ENCODE measurements at regions not wholly inside any gene's neighbourhood (a gene's known extent, or its start where the extent isn't known, plus 50 kb on each side); places are given as distances from the start of the nearest gene placed in this dataset.

DNA sequence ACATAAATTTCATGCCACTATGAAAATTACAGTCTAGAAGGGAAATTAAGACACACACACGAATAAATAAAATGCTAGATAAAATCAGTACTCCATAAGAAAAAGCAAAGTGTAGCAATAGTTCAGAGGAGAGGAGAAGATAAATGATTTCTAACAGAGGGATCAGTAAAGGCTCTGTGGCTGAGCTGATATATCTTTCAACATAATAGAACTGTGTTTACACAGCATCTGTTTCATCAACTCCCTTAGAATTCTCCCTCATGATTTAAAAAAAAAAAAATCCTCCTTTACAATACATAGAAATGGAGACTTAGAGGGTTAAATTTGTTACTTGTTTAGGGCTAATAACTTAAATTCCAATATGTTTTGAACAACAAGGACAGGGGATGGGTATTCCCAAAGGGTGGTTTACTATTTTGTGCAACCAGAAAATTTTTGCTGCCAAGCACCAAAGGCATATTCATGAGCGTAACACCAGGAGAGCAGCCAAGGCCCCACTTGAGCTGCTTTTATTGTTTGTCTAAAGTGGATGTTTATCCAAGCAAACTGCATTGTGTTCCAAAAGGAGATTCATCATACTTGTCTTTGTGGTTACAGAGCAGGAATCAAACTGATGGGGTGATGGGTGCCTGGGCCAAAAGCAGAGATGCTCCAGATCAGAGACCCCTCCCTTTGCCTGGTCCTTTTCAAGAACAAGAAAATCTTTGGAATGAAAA is 162.7 kb downstream of the BMP4 start:
- no peaks in the 10 kb centered on the region for H3K36me3 ChIP-seq (ENCODE audit: control insufficient read depth, insufficient read depth, low read length)
- no peak overlapping the region for H3K9ac ChIP-seq (ENCODE audit: insufficient read depth, low read length)
- H3K4me2 ChIP-seq (ENCODE audit: extremely low read depth, insufficient read depth, low read length) = no peak overlapping the region
- no peaks in the 10 kb centered on the region for H3K79me2 ChIP-seq (ENCODE audit: control insufficient read depth, insufficient read depth, low read length)
- peak; percentile 43 to 49 for DNase-seq (ENCODE audit: low read depth in 2 of 2)
- no peak overlapping the region for H3K27ac ChIP-seq (ENCODE audit: insufficient read depth, low read length)
- peaks cover 2% of the 10 kb centered on the region for H3K27me3 ChIP-seq (ENCODE audit: control insufficient read depth, insufficient read depth, low read length)
- no peaks in the 10 kb centered on the region for H3K4me1 ChIP-seq (ENCODE audit: control insufficient read depth, extremely low read depth, insufficient read depth, low read length)
- no peaks in the 10 kb centered on the region for H4K20me1 ChIP-seq (ENCODE audit: control insufficient read depth, extremely low read depth, insufficient read depth, low read length)
- H3K9me3 ChIP-seq (ENCODE audit: control insufficient read depth, insufficient read depth, low read depth, low read length) = no peaks in the 10 kb centered on the region
- no peak overlapping the region for H2AFZ ChIP-seq (ENCODE audit: low read length)
- TF ChIP-seq EZH2 (IDR thresholded peaks at IDR 0.05; ENCODE audit: low read length, missing control alignments) = no peak
- H3K4me3 ChIP-seq (replicated peaks in 1 of 4; ENCODE audit: control extremely low read depth in 1 of 4, insufficient read depth in 1 of 4, low read depth in 3 of 4, low read length in 4 of 4) = no peak overlapping the region

- no peak overlapping the region for H2AFZ ChIP-seq (ENCODE audit: low read length)
- no peak overlapping the region for H3K4me2 ChIP-seq (ENCODE audit: extremely low read depth, insufficient read depth, low read length)
- H3K9me3 ChIP-seq (ENCODE audit: control insufficient read depth, insufficient read depth, low read depth, low read length) = no peaks in the 10 kb centered on the region
- TF ChIP-seq EZH2 (IDR thresholded peaks at IDR 0.05; ENCODE audit: low read length, missing control alignments) = no peak
- TF ChIP-seq CTCF (conservative IDR thresholded peaks at IDR 0.05 in 1 of 2, IDR thresholded peaks at IDR 0.05 in 1 of 2; ENCODE audit: low read depth in 1 of 2, low read length in 2 of 2) = no peak
- H3K79me2 ChIP-seq (ENCODE audit: control insufficient read depth, insufficient read depth, low read length) = no peaks in the 10 kb centered on the region
- H4K20me1 ChIP-seq (ENCODE audit: control insufficient read depth, extremely low read depth, insufficient read depth, low read length) = no peaks in the 10 kb centered on the region
- no peaks in the 10 kb centered on the region for H3K4me1 ChIP-seq (ENCODE audit: control insufficient read depth, extremely low read depth, insufficient read depth, low read length)
- no peaks in the 10 kb centered on the region for H3K36me3 ChIP-seq (ENCODE audit: control insufficient read depth, insufficient read depth, low read length)
- H3K4me3 ChIP-seq (replicated peaks in 1 of 4; ENCODE audit: control extremely low read depth in 1 of 4, insufficient read depth in 1 of 4, low read depth in 3 of 4, low read length in 4 of 4) = no peak overlapping the region
- H3K27me3 ChIP-seq (ENCODE audit: control insufficient read depth, insufficient read depth, low read length) = peaks cover 4% of the 10 kb centered on the region
- no peak overlapping the region for H3K9ac ChIP-seq (ENCODE audit: insufficient read depth, low read length)
- no peak overlapping the region for H3K27ac ChIP-seq (ENCODE audit: insufficient read depth, low read length)
- DNase-seq (ENCODE audit: low read depth in 2 of 2) = no peak
Observed at GRCh38 chr14:53792909-53793308, 163.7 kb downstream of the BMP4 start.

DNA sequence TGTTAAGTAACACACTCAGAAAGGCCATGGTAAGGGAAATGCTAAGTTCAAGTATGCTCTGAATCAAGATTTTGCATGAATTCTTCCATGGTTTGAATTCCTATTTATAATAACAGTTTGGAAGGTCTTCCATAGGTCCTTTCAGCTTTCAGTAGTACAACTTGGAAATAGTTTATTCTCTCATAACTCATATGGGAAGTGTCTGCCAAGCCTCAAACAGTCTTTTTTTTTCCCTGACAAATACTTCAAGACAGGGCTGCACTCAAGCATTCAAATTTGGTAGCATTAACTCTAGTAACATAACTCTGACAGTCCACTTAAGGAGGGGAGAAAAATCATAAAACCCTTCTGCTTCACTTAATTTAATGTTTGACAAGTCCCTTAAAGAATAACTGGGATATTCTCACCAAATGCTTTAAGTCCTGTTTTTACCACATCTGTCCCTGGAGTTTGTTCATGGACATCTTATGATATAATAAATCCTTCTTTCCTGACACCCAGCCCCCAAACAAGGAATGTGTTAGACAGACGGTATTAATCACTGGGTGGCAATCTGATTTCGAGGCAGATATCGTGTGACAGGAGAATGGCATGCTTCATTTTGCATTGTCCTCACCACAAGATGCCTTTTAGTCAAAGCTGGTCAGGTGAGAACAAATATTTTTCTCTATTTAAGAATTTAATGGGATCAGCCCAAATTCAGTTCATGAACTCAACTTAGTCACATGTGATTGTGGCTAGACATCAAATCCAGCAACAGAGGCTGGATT is 165.7 kb downstream of the BMP4 start:
- Histone ChIP-seq H3K4me1 (ENCODE audit: control insufficient read depth, extremely low read depth, insufficient read depth, low read length) (no peaks in the 10 kb centered on the region), H3K79me2 (ENCODE audit: control insufficient read depth, insufficient read depth, low read length) (no peaks in the 10 kb centered on the region), H3K4me2 (ENCODE audit: extremely low read depth, insufficient read depth, low read length) (no peak overlapping the region), H4K20me1 (ENCODE audit: control insufficient read depth, extremely low read depth, insufficient read depth, low read length) (no peaks in the 10 kb centered on the region), H3K27me3 (ENCODE audit: control insufficient read depth, insufficient read depth, low read length) (peaks cover 2% of the 10 kb centered on the region), H2AFZ (ENCODE audit: low read length) (no peak overlapping the region), H3K4me3 (replicated peaks in 1 of 4; ENCODE audit: control extremely low read depth in 1 of 4, insufficient read depth in 1 of 4, low read depth in 3 of 4, low read length in 4 of 4) (no peak overlapping the region), H3K9ac (ENCODE audit: insufficient read depth, low read length) (no peak overlapping the region), H3K27ac (ENCODE audit: insufficient read depth, low read length) (no peak overlapping the region), H3K36me3 (ENCODE audit: control insufficient read depth, insufficient read depth, low read length) (no peaks in the 10 kb centered on the region), H3K9me3 (ENCODE audit: control insufficient read depth, insufficient read depth, low read depth, low read length) (no peaks in the 10 kb centered on the region)
- DNase-seq (ENCODE audit: low read depth in 2 of 2) = peak in 1 of 2 donors; percentile 8
- TF ChIP-seq EZH2 (IDR thresholded peaks at IDR 0.05; ENCODE audit: low read length, missing control alignments) (no peak), CTCF (conservative IDR thresholded peaks at IDR 0.05 in 1 of 2, IDR thresholded peaks at IDR 0.05 in 1 of 2; ENCODE audit: low read depth in 1 of 2, low read length in 2 of 2) (no peak)

All from fibroblast of lung (primary cell).